Nephron (organoid): ENCODE measurements at regions not wholly inside any gene's neighbourhood (a gene's known extent, or its start where the extent isn't known, plus 50 kb on each side); places are given as distances from the start of the nearest gene placed in this dataset.

Experiments used
- H3K27ac Mint-ChIP-seq, 3 experiments: 2 replicates each; pipeline ENCODE4 v1.8.0; 2020; ENCODE audit warnings: mixed read lengths in 3 of 3, mild to moderate bottlenecking in 2 of 3, moderate library complexity in 1 of 3
- H3K27me3 Mint-ChIP-seq: 2 replicates; pipeline ENCODE4 v1.8.0; 2021; ENCODE audit warnings: low read depth, mild to moderate bottlenecking, moderate library complexity, mixed read lengths
- H3K36me3 Mint-ChIP-seq: 2 replicates; pipeline ENCODE4 v1.8.0; 2020; ENCODE audit warnings: low read depth, mixed read lengths
- H3K4me1 Mint-ChIP-seq: 2 replicates; pipeline ENCODE4 v1.8.0; 2020; ENCODE audit warnings: mixed read lengths
- H3K4me3 Mint-ChIP-seq, 3 experiments: 2 replicates each; pipeline ENCODE4 v1.8.0; 2020; ENCODE audit warnings: mild to moderate bottlenecking in 3 of 3, mixed read lengths in 3 of 3, moderate library complexity in 2 of 3
- H3K9me3 Mint-ChIP-seq: 2 replicates; pipeline ENCODE4 v1.8.0; 2020; ENCODE audit warnings: mixed read lengths
- TF ChIP-seq, protein P1 (sequence below), 3 experiments: fragments of 200-600 bp; sonication (generic); IDR thresholded peaks; one replicate each; pipeline ENCODE4 v1.5.0; 2021; ENCODE audit warnings: antibody characterized with exemption in 3 of 3; ENCODE audit not compliant: unreplicated experiment in 3 of 3

DNA sequence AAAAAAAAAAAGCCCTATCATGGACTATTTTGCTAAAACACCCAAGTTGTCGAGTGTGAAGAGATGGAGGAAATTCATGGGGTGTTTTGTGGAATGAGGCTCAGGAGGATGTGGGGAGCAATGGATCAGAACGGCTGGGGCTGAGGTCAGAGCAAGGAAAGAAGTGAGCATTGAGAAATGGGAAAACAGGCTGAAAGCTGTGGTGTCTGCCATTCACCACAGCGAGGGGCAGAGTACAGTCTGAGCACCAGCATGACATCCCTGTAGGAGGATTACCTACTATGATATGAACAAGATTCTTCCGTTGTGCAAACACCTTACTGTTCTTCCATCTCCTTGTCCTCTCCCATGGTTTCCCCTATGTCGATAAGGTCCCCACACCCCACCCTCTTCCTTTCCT is 193.1 kb downstream of the TMEM114 start:
- no peaks in the 10 kb centered on the region for H3K36me3 Mint-ChIP-seq
- no peak overlapping the region for H3K27ac Mint-ChIP-seq
- H3K4me1 Mint-ChIP-seq: no peaks in the 10 kb centered on the region
- H3K4me3 Mint-ChIP-seq: no peak overlapping the region
- TF ChIP-seq, protein P1, sequence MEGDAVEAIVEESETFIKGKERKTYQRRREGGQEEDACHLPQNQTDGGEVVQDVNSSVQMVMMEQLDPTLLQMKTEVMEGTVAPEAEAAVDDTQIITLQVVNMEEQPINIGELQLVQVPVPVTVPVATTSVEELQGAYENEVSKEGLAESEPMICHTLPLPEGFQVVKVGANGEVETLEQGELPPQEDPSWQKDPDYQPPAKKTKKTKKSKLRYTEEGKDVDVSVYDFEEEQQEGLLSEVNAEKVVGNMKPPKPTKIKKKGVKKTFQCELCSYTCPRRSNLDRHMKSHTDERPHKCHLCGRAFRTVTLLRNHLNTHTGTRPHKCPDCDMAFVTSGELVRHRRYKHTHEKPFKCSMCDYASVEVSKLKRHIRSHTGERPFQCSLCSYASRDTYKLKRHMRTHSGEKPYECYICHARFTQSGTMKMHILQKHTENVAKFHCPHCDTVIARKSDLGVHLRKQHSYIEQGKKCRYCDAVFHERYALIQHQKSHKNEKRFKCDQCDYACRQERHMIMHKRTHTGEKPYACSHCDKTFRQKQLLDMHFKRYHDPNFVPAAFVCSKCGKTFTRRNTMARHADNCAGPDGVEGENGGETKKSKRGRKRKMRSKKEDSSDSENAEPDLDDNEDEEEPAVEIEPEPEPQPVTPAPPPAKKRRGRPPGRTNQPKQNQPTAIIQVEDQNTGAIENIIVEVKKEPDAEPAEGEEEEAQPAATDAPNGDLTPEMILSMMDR (IDR thresholded peaks at IDR 0.05; ENCODE audit: unreplicated experiment in 3 of 3): no peak
- H3K27me3 Mint-ChIP-seq: no peaks in the 10 kb centered on the region
- H3K9me3 Mint-ChIP-seq: no peaks in the 10 kb centered on the region

DNA sequence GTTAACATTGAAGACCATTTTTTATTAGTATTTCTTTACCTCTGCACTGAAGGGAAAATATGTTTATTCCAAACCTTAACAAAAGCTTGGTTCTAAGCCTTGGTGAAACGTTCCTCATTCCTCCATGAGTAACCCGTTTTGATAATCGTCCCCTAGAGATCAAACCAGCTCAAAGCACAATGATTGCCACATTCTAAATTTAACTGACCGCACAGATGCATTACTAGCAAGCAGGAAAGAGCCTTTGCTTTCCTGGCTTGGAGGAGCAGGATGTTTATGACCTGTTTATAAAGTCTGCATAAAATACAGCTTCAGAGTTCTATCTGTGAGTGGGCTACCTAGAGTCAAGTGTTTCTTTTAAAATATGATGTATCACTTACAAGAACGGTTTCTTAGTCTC is 193.8 kb downstream of the TMEM114 start:
- no peaks in the 10 kb centered on the region for H3K9me3 Mint-ChIP-seq
- no peaks in the 10 kb centered on the region for H3K4me1 Mint-ChIP-seq
- no peak overlapping the region for H3K4me3 Mint-ChIP-seq
- no peaks in the 10 kb centered on the region for H3K27me3 Mint-ChIP-seq
- no peak overlapping the region for H3K27ac Mint-ChIP-seq
- TF ChIP-seq, protein P1 (IDR thresholded peaks at IDR 0.05; ENCODE audit: unreplicated experiment in 3 of 3): no peak
- H3K36me3 Mint-ChIP-seq: no peaks in the 10 kb centered on the region

DNA sequence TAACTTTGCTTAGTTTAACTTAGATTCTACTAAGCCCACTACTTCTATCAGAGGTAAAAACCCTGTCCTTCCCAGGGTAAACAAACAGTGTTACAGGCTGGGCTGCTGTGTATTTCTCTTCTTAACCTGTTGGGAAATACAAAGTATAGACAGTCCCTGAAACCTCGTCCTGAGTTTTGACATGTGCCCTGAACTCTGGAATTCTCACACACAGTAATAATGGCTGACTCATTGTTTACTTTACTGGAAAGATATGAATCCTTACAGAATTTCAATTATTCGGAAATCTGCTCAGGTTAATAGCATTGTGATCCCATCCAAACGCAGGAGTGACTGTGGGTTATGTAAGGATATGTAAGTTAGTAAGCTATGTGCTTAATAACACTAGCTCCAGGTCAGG is 199.1 kb downstream of the TMEM114 start:
- Mint-ChIP-seq H3K27ac (no peak overlapping the region), H3K27me3 (no peaks in the 10 kb centered on the region)

GRCh38 chr16:8388684-8389083 is 201.6 kb downstream of the TMEM114 start:
- no peak overlapping the region for H3K27ac Mint-ChIP-seq
- peaks cover 3% of the 10 kb centered on the region for H3K27me3 Mint-ChIP-seq
- TF ChIP-seq, protein P1 (IDR thresholded peaks at IDR 0.05; ENCODE audit: unreplicated experiment in 3 of 3): no peak
- H3K9me3 Mint-ChIP-seq: no peaks in the 10 kb centered on the region
- no peaks in the 10 kb centered on the region for H3K36me3 Mint-ChIP-seq
- no peaks in the 10 kb centered on the region for H3K4me1 Mint-ChIP-seq
- H3K4me3 Mint-ChIP-seq: no peak overlapping the region

More for the DNA sequence above, 199.1 kb downstream of the TMEM114 start:
- H3K4me3 Mint-ChIP-seq: no peak overlapping the region
- H3K4me1 Mint-ChIP-seq: no peaks in the 10 kb centered on the region
- TF ChIP-seq, protein P1 (IDR thresholded peaks at IDR 0.05; ENCODE audit: unreplicated experiment in 3 of 3): no peak
- no peaks in the 10 kb centered on the region for H3K36me3 Mint-ChIP-seq
- H3K9me3 Mint-ChIP-seq: no peaks in the 10 kb centered on the region

GRCh38 chr16:8381814-8382213 is 208.5 kb downstream of the TMEM114 start:
- TF ChIP-seq, protein P1 (IDR thresholded peaks at IDR 0.05; ENCODE audit: unreplicated experiment in 3 of 3): no peak
- no peak overlapping the region for H3K27ac Mint-ChIP-seq
- no peaks in the 10 kb centered on the region for H3K4me1 Mint-ChIP-seq
- no peaks in the 10 kb centered on the region for H3K36me3 Mint-ChIP-seq
- no peak overlapping the region for H3K4me3 Mint-ChIP-seq
- peaks cover 2% of the 10 kb centered on the region for H3K9me3 Mint-ChIP-seq
- peaks cover 12% of the 10 kb centered on the region for H3K27me3 Mint-ChIP-seq

GRCh38 chr16:8380311-8380710 is 210.0 kb downstream of the TMEM114 start:
- H3K4me3 Mint-ChIP-seq: no peak overlapping the region
- peaks cover 2% of the 10 kb centered on the region for H3K9me3 Mint-ChIP-seq
- TF ChIP-seq, protein P1 (IDR thresholded peaks at IDR 0.05; ENCODE audit: unreplicated experiment in 3 of 3): no peak
- no peak overlapping the region for H3K27ac Mint-ChIP-seq
- peaks cover 12% of the 10 kb centered on the region for H3K27me3 Mint-ChIP-seq
- no peaks in the 10 kb centered on the region for H3K36me3 Mint-ChIP-seq
- peaks cover 2% of the 10 kb centered on the region for H3K4me1 Mint-ChIP-seq
